HG03045 (cell line): ENCODE measurements at regions not wholly inside any gene's neighbourhood (a gene's known extent, or its start where the extent isn't known, plus 50 kb on each side); places are given as distances from the start of the nearest gene placed in this dataset.
"Not testable (repeated sequence)": the region's sequence is repeated elsewhere in the genome, so short reads cannot be mapped to it uniquely, and the experiment has no call there.

ENCODE experiments used
- ATAC-seq: cut with Tn5 transposase; IDR thresholded peaks from one replicate; pipeline ENCODE4 v1.9.1; 2021; ENCODE audit warnings: mild to moderate bottlenecking, moderate library complexity; ENCODE audit not compliant: unreplicated experiment

- ATAC-seq, result no peak
Measured at GRCh38 chr4:132344924-132345828, 803.9 kb upstream of the PCDH10 start.

- no peak for ATAC-seq
Measured at GRCh38 chr4:132346016-132346415, 803.1 kb upstream of the PCDH10 start.

- ATAC-seq, result not testable (repeated sequence)
Measured at GRCh38 chr4:132351606-132352005, 797.5 kb upstream of the PCDH10 start.

GRCh38 chr4:132382243-132382642 is 766.9 kb upstream of the PCDH10 start:
- ATAC-seq, result no peak

- no peak for ATAC-seq
Measured at GRCh38 chr4:132383571-132384199, 765.4 kb upstream of the PCDH10 start.

- no peak for ATAC-seq
Measured at GRCh38 chr4:132384709-132385108, 764.4 kb upstream of the PCDH10 start.

GRCh38 chr4:132386130-132386529 is 763.0 kb upstream of the PCDH10 start:
- no peak for ATAC-seq

GRCh38 chr4:132387060-132387459 is 762.0 kb upstream of the PCDH10 start:
- ATAC-seq, result no peak

- ATAC-seq, result no peak
Measured at GRCh38 chr4:132395561-132395960, 753.5 kb upstream of the PCDH10 start.

- ATAC-seq, result no peak
Measured at GRCh38 chr4:132396636-132397035, 752.5 kb upstream of the PCDH10 start.

GRCh38 chr4:132417220-132417619 is 731.9 kb upstream of the PCDH10 start:
- ATAC-seq, result no peak

- ATAC-seq, result no peak
Measured at GRCh38 chr4:132427125-132427524, 722.0 kb upstream of the PCDH10 start.

GRCh38 chr4:132437117-132437516 is 712.0 kb upstream of the PCDH10 start:
- ATAC-seq, result no peak

- ATAC-seq, result no peak
Measured at GRCh38 chr4:132445386-132445785, 703.7 kb upstream of the PCDH10 start.

GRCh38 chr4:132457987-132458386 is 691.1 kb upstream of the PCDH10 start:
- not testable (repeated sequence) for ATAC-seq

- no peak for ATAC-seq
Measured at GRCh38 chr4:132479543-132479942, 669.6 kb upstream of the PCDH10 start.

GRCh38 chr4:132488555-132488954 is 660.5 kb upstream of the PCDH10 start:
- no peak for ATAC-seq

GRCh38 chr4:132493476-132493875 is 655.6 kb upstream of the PCDH10 start:
- no peak for ATAC-seq

GRCh38 chr4:132495267-132495812 is 653.8 kb upstream of the PCDH10 start:
- ATAC-seq, result not testable (repeated sequence)

GRCh38 chr4:132498215-132498614 is 650.9 kb upstream of the PCDH10 start:
- ATAC-seq, result no peak

GRCh38 chr4:132502096-132502552 is 647.0 kb upstream of the PCDH10 start:
- ATAC-seq, result no peak

- ATAC-seq, result no peak
Measured at GRCh38 chr4:132504438-132504837, 644.7 kb upstream of the PCDH10 start.
